Sigmoid colon (tissue), 4 donors: ENCODE measurements at regions not wholly inside any gene's neighbourhood (a gene's known extent, or its start where the extent isn't known, plus 50 kb on each side); places are given as distances from the start of the nearest gene placed in this dataset.

Experiments used
- CTCF ChIP-seq, 4 experiments: fragments of 450-650 bp in 3 of 4; fragments of 200-600 bp in 1 of 4; IDR thresholded peaks; one replicate each; pipeline ENCODE4 v1.5.1; 2016 to 2019; ENCODE audit warnings: antibody characterized with exemption in 4 of 4, mild to moderate bottlenecking in 3 of 4, moderate library complexity in 2 of 4
- POLR2A ChIP-seq, 2 donors: fragments of 450-650 bp; IDR thresholded peaks; one replicate each; pipeline ENCODE4 v1.6.1; 2016; ENCODE audit warnings: antibody characterized with exemption in 2 of 2, mild to moderate bottlenecking in 2 of 2, moderate library complexity in 2 of 2
- POLR2AphosphoS5 ChIP-seq, 4 donors: sonication (generic); formaldehyde crosslinking; IDR thresholded peaks; one replicate each; pipeline ENCODE4 v1.6.1; 2017; ENCODE audit warnings: antibody characterized with exemption in 4 of 4

DNA sequence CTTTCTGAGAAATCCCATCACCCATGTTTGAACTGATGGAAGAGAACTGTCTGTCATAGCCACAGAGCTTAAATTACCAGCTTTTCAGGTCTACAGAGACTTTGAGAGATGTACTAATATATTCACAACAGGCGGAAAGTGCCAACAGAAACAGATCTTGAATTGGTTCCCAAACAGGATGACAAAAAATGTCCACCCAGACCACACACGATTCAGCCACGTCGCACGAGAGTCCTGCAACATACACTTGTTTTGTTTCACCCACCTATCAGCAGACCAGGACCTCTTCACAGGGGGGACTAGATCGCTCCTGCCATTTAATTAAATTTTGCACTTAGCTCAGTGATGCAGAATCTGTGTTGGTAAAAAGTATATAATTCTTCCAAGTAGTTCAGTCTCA lies 187.1 kb upstream of the CEP162 start:
- TF ChIP-seq CTCF (IDR thresholded peaks at IDR 0.05), result no peak
- no peak for TF ChIP-seq POLR2AphosphoS5 (IDR thresholded peaks at IDR 0.05)
- TF ChIP-seq POLR2A (IDR thresholded peaks at IDR 0.05), result no peak
